ENCODE measurements at regions not wholly inside any gene's neighbourhood (a gene's known extent, or its start where the extent isn't known, plus 50 kb on each side); places are given as distances from the start of the nearest gene placed in this dataset.
"Not testable (repeated sequence)": the region's sequence is repeated elsewhere in the genome, so short reads cannot be mapped to it uniquely, and the experiment has no call there.

DNA sequence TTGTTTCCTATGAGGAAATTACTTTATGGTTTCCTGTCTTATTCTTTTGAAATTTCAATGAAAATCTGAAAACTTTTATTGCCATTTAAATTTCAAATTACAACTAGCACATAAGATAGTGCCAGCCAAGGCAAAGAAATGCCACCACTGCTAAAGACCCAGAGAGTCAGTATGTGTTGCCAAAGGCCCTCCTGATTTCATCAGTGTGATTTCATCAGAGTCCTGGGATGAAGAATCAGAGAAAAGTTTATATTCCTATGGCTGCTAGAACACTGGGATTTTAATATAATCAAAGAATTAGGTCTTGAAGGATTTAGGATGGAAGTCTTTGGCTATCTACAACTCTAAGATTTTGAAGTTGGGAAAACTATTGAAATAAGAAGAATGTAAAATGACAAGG is 434.2 kb upstream of the CCDC54 start:
- no peak for DNase-seq

DNA sequence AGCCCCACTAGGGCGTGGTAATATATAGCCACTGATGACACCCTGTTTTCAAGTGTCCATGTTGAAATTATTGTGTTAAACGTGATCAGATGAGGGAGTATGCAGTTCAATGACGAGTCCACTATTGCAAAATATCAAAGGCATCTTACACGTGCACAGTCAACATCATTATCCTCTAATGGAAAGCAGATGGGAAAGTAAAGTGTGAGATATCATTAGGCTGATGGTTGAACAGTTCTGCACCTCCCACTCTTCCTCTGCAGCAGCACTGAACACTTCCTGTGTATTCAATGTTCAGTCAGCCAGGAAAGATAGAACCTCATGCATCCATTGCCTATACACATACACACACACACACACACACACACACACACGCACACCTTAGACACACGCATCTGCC is 431.8 kb upstream of the CCDC54 start:
- no peak for DNase-seq

GRCh38 chr3:106946866-106947265 is 430.4 kb upstream of the CCDC54 start:
- DNase-seq = no peak

DNA sequence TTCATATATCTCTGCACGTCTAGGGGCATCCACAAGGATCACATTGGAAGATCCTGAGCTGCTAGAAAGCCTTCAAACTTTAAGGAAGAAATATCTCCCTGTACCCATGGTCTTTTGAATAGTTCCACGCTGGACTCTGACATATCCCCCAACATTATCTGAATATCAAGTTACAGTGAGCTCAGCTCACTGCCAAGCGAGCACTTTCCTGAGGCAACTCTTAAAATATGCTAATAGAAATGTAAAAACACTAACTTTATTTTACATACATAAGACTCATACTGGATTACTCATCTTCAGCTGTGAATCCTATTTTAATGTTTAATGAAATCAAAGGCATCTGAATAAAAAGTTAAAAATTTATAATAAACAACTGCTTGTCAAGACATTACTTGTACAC is 420.2 kb upstream of the CCDC54 start:
- DNase-seq = no peak

DNA sequence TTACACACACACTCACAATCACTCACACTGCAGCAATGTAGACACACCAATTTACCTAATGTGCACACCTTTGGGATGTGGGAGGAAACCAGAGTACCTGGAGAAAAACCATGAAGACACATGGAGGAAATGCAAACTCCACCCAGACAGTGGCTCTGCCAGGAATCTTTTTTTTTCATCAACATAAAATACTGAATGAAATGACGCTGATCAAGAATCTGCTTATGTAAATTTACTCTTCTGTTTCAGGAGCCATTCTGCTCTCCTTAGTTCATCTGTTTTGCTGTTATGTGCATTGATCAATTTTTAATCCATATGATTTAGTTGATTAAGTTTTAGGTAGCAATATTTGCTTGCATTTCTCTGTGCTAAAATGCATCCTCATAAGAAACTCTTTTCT is 414.2 kb upstream of the CCDC54 start:
- DNase-seq = no peak

DNA sequence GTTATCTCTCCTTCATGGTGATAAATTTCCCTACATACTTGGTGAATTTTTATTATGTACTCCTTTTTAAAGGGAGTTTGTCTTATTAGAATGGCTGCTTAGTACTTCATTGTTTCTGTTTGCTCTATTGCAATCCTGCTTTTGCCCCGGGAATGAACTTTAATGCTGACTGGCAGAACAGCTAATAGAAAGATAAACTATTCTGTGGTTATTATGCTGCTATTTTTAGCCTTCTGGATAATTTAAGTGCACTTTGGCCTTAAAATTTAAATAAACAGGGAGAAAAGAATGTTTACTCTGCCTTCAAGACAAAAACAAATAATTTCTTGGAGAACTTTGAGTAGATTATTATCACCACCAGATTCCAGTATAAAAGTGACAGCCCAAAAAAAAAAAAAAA is 413.8 kb upstream of the CCDC54 start:
- DNase-seq = no peak

DNA sequence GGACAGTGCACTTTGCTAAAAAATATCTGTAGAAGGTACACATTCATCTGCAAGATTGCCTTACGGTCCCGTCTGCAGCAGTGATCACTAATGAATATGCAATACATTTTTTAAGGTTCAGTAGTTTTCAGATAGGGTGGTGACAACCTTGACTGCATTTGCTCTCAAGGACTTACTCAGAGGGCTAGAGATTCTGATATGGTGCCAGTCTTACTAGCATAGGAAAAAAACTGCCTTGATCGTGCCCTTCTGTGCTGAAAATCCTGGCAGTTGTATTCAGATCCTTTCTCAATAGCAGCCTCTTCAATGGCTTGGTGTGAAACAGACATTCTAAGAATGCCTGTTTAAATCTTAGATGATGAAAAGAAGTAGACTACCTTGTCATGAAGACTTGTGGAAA is 411.9 kb upstream of the CCDC54 start:
- DNase-seq = no peak

GRCh38 chr3:106969596-106969995 is 407.6 kb upstream of the CCDC54 start:
- DNase-seq = no peak

GRCh38 chr3:106981392-106981791 is 395.8 kb upstream of the CCDC54 start:
- DNase-seq = no peak

DNA sequence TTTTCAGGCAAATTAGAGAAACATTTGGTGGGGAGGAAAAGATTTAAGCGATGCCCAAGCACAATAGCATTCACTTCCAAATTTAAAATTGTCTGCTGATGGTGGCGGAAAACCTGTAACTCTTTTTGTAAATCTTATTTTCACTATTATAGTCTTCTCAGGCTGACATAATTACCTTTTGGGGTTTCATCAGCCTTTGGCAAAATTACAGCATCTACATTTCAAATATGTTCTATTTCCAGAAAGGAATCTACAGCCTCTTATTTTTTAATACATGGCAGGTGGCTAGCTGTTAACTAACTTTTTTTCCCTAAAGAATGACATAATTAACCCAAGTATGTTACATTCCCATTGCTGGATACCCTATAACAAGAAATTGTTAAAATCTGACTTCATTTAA is 391.5 kb upstream of the CCDC54 start:
- DNase-seq = no peak

DNA sequence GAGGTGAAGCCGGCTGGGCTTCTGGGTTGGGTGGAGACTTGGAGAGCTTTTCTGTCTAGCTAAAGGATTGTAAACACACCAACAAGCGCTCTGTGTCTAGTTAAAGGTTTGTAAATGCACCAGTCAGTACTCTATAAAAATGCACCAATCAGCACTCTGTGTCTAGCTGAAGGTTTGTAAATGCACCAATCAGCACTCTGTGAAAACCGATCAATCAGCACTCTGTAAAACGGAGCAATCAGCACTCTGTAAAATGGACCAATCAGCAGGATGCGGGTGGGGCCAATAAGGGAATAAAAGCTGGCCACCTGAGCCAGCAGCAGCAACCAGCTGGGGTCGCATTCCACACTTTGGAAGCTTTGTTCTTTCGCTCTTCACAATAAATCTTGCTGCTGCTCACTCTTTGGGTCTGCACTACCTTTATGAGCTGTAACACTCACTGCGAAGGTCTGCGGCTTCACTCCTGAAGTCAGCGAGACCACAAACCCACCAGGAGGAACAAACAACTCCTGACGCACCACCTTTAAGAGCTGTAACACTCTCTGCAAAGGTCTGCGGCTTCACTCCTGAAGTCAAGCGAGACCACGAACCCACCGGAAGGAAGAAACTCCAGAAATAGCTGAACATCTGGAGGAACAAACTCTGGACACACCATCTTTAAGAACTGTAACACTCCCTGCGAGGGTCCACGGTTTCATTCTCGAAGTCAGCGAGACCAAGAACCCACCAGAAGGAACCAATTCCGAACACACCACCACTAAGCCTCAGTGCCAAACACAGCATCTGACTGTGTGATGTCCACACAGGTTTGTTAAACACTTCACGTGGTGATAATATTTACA is 378.2 kb upstream of the CCDC54 start:
- not testable (repeated sequence) for DNase-seq

DNA sequence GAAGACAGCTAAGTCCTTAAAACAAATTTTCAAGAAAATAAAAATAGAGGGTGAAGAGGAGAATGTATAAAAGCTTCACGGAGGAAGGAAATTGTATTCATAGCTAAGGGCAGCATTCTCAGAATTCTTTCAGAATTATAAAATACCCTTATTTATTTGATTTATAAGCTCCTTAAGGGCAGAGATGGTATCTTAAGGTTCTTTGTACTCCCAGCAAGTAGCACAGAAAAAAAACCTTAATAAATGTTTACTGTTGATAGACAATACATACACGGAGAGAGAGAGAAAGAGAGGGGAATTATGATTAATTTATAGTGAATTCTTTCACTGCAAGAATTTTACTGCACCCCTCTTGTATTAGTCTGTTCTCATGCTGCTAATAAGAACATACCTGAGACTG is 375.6 kb upstream of the CCDC54 start:
- no peak for DNase-seq

GRCh38 chr3:107005352-107005751 is 371.9 kb upstream of the CCDC54 start:
- DNase-seq = not testable (repeated sequence)

- DNase-seq = no peak
Measured at GRCh38 chr3:107008213-107008612, 369.0 kb upstream of the CCDC54 start.

DNA sequence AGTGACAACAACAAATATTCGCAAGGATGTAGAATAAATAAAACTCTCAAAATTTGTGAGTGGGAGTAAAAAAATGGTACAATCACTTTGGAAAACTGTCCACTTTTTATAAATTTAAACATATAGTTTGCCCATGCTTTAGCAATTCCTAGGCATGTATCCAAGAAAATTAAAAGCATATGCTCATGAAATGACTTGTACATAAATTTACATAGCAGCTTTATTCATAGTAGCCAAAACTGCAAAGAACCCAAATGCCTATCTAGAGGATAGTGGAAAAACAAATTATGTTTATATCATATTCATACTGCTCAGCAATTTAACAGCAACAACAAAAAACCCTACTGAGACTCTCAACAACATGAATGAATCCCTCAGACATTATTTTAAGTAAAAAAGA is 363.6 kb upstream of the CCDC54 start:
- no peak for DNase-seq

GRCh38 chr3:107024551-107025026 is 352.6 kb upstream of the CCDC54 start:
- no peak for DNase-seq

DNA sequence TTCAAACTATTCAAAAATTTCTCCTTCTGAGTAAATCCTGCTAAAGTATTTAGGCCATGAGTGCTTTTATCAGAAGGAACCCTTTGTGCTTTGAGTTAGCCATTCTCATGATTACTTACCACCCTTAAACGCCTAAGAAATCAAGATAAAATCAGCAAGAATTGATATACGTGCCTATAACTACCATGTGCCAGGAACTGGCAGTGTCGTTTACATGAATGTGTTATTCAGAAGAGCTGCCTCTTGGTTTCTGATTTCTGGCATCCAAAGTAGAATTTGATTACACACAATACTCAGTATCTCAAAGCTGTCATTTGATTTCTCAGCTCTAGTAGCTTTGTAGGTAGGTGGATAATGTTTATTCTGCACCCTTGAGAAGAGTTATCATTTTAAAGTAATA is 351.3 kb upstream of the CCDC54 start:
- DNase-seq = no peak

DNA sequence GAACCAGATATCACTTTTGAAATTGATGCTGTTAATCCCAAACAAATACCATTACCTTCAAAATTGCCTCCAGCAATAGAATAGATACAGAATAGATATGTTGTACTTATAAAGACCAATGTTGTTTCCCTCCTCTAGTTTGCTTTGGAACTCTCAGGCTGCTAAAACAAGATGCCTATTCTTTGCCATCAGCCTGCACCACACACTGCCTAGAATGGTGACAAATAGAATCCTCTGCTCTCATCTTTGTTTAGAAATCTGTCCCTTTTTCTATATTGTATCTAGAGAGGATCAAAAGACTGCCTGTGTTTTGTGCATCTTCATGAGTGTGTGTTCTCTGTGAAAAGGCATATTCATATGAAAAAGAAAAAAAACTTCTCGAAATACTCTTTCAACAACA is 349.2 kb upstream of the CCDC54 start:
- DNase-seq = no peak

DNA sequence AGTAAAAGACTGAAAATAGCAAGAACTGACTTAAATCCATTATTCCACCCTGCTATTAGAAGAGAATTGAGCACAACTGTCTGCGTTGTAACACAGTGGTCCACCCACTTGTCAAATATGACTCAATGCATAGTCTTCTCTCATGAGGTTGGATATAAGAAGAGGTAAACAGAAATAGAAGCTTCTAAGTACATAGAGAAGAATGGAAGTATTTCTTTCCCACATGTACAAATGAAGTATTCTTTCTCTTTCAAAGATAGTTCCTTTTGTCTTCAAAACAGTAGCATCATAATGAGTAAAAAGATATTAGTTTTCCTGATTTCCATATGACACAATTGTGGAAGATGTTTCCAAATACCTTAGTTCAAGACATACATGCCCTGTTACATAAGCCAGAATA is 348.6 kb upstream of the CCDC54 start:
- DNase-seq = no peak

- no peak for DNase-seq
Measured at GRCh38 chr3:107032111-107032510, 345.1 kb upstream of the CCDC54 start.

- no peak for DNase-seq
Measured at GRCh38 chr3:107034142-107034541, 343.1 kb upstream of the CCDC54 start.

DNA sequence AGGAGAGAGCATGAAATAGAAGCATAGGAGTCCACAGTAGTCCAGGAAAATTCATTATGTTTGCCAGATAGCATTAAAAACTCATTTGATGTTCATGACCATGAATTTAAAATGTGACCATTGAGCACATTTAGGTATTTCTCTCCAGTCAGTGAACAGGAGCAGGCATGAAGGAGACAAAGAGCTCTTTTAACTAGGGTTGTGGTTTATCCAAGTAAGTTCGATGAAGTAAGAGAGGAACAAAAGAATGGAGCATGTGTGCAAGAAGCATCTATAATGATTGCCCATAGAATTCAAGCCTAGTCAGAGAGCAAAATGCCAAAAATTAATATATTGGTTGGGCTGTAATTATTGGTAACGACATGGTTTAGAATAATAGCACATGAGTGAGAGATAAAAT is 342.1 kb upstream of the CCDC54 start:
- no peak for DNase-seq

GRCh38 chr3:107044677-107045076 is 332.6 kb upstream of the CCDC54 start:
- no peak for DNase-seq

- DNase-seq = no peak
Measured at GRCh38 chr3:107045791-107046190, 331.4 kb upstream of the CCDC54 start.

Measured in stimulated activated CD4-positive, alpha-beta T cell treated with anti-CD3 and anti-CD28 coated beads, Interleukin-2, amount 100 ng/mL, for 24 hours (primary cell).